ENCODE measurements at regions not wholly inside any gene's neighbourhood (a gene's known extent, or its start where the extent isn't known, plus 50 kb on each side); places are given as distances from the start of the nearest gene placed in this dataset.

- DNase-seq: no peak
These were observed 156.7 kb upstream of the NRSN1 start for GRCh38 chr6:23969344-23969743.

GRCh38 chr6:23977706-23978105 lies 148.3 kb upstream of the NRSN1 start:
- DNase-seq: no peak

- no peak for DNase-seq
These were observed 145.1 kb upstream of the NRSN1 start for GRCh38 chr6:23980965-23981364.

DNA sequence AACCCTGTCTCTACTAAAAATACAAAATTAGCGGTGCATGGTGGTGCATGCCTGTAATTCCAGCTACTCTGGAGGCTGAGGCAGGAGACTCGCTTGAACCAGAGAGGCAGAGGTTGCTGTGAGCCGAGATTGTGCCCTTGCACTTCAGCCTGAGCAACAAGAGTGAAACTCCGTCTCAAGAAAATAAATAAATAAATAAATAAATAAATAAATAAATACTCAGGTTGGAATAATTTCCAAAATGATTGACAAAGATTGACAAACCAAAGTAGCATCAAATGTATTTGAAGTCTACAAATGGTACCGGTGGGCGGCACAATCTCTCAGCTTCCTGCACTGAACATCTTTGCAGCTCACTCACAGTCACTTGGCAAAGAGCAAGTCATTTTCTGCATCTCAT lies 144.1 kb upstream of the NRSN1 start:
- no peak for DNase-seq

DNA sequence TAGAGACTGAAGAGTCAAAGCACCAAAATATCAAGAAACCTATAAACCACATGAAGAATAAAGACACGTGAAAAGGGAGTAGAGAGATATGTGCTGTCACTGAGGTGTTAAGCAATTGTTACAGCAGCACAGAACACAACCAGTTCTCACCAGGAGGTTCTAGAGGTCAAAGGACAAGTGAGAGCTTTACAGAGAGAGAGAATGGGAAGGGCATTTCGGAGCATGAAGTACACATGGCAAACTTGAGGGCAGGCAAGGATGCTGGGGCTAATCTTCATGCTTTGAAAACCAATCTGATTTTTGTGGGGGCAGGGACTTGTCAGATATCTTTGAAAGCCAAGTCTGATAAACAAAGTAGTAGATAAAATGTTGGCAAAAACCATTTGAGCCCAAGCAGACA lies 142.3 kb upstream of the NRSN1 start:
- DNase-seq: no peak

DNA sequence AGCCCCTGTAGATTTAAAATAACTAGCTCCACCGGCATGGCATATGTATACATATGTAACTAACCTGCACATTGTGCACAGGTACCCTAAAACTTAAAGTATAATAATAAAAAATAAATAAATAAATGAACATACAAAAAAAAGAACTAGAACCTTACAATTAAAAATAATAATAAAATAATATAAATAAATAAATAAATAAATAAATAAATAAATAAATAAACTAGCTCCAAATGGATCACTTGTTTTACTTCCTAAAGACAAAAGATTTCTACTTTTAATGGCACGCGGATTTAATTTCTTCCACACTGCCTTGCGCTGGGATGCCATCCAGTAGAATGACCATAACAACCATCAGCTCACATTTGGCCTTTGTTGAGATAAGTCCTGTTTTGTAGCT lies 141.0 kb upstream of the NRSN1 start:
- DNase-seq: no peak

GRCh38 chr6:23989885-23990533 lies 136.0 kb upstream of the NRSN1 start:
- no peak for DNase-seq

DNA sequence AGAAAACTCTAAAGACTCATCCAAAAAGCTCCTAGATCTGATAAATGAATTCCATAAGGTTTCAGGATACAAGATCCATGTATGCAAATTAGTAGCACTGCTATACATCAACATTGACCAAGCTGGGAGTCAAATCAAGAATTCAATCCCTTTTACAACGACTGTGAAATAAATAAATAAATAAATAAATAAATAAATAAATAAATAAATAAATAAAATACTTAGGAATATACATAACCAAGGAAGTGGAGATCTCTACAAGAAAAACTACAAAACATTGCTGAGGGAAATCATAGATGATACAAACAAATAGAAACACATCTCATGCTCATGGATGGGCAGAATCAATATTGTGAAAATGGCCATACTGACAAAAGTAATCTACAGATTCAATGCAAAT lies 132.0 kb upstream of the NRSN1 start:
- DNase-seq: no peak

- peak in 1 of 14 donors; percentile 18 for DNase-seq
These were observed 122.0 kb upstream of the NRSN1 start for GRCh38 chr6:24004062-24004461.

- no peak for DNase-seq
These were observed 121.4 kb upstream of the NRSN1 start for GRCh38 chr6:24004659-24005058.

DNA sequence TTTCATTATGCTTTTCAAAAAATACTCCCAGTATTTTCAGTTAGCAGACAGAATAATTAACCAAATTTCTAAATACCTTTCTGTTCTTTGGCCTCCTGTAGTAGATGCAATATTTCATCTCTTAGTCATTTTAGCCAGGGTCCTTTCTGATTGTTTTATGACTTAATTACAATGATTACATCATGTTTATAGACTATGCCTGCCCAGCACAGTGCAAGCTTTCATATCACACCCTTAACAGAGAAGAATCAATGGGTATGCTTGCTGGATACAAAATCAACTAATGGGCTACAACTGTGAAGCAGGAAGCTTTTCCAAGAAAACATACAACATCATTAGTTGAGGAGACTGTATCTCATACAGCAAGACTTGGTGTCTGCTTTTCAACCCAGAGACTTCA lies 119.8 kb upstream of the NRSN1 start:
- no peak for DNase-seq

DNA sequence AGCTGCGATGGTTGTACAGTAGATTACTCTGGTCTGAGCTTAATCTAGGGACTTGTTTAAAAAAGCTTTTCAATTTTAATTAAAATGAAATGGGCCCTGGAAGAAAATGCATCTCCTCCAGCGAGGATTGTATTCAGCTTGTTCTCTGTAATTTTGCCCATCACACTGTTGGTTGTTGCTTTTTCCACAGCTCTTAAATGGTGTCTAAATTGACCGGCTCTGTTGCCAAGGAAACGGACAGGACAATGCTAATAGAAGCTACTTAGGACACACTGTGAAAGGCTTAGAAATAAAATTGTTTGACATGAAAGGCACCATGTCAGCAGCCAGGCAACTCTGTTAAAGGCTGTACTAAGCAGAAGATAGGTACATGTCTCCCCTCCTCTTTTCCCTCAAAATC lies 116.7 kb upstream of the NRSN1 start:
- no peak for DNase-seq

DNA sequence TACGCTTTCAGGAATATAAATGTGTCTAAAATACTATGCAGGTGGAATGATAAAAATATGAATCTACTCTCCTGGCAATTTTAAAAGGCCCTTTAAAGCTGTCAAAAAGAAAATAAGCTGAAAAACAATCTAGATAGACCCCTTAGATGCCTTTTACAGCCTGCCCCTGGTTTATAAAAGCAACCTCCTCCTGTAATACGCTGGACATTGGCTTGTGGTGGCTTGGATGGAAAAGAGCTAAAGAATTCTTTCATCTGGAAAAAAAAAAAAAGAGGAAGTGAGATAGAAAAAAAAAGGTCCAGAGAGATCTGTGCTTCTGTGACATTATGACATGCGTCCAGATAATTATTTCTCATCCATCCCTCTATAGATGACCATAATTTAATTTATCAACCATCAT lies 115.9 kb upstream of the NRSN1 start:
- no peak for DNase-seq

DNA sequence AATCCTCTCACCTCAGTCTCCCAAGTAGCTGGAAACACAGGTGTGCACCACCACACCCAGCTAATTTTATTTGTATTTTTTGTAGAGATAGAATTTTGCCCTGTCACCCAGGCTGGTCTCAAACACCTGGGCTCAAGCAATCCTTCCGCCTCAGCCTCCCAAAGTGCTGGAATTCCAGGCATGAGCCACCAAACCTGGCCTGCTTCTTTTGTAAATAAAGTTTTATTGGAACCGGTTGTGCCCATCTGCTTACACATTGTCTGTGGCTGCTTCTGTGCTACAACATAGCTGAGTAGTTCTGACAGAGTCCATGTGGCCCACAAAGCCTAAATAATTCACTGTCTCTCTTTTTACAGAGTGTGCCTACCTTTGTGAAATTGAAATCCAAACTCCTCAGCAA lies 109.7 kb upstream of the NRSN1 start:
- no peak for DNase-seq

- no peak for DNase-seq
These were observed 109.2 kb upstream of the NRSN1 start for GRCh38 chr6:24016857-24017256.

- no peak for DNase-seq
These were observed 106.6 kb upstream of the NRSN1 start for GRCh38 chr6:24019393-24019792.

DNA sequence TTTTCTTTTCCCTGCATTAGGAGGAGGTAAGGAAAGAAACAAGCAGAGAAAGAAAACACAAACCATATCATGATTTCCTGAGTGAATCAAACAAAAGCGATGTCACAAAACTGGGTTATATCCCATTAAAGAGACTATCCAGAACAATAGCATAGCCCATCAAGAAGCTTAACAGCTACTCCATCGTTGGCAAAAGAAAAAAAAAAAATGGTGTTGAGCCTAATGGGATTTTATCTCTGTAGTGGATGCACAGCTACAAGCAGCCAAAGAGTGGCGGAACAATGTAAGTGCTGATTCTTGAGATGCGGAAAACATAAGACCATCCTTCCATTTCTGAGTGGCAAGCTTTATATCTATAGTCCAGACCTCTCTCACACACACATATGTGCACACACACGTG lies 106.2 kb upstream of the NRSN1 start:
- no peak for DNase-seq

GRCh38 chr6:24026050-24026449 lies 100.0 kb upstream of the NRSN1 start:
- DNase-seq: no peak

DNA sequence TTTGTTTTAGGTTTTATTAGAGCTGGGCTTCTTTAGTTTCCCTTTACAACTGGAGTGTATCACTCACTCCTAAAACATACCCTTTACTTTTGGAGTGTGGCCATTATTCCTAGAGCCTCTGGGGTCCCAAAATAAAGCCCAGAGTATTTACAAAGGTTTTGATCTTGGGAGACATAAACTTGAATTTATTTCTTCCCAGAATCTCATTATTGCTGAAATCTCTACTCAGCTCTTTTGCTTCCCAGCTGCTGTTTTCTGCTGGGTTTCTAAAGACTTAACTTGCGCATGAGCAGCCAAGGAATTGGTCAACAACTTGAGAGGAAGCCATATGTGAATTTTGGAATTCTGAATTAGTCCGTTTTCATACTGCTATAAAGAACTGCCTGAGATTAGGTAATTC lies 94.5 kb upstream of the NRSN1 start:
- no peak for DNase-seq

- DNase-seq: no peak
These were observed 92.9 kb upstream of the NRSN1 start for GRCh38 chr6:24032896-24033688.

GRCh38 chr6:24043848-24044247 lies 82.2 kb upstream of the NRSN1 start:
- DNase-seq: no peak

- DNase-seq: no peak
These were observed 73.9 kb upstream of the NRSN1 start for GRCh38 chr6:24051942-24052589.

- DNase-seq: no peak
These were observed 73.4 kb upstream of the NRSN1 start for GRCh38 chr6:24052590-24052961.

- no peak for DNase-seq
These were observed 73.0 kb upstream of the NRSN1 start for GRCh38 chr6:24053057-24053456.

Measured in C1 segment of cervical spinal cord (tissue), 14 donors.